GM18873 (cell line): ENCODE measurements at regions not wholly inside any gene's neighbourhood (a gene's known extent, or its start where the extent isn't known, plus 50 kb on each side); places are given as distances from the start of the nearest gene placed in this dataset.

Experiments
- ATAC-seq: cut with Tn5 transposase; IDR thresholded peaks from one replicate; pipeline ENCODE4 v1.9.1; 2021; ENCODE audit warnings: mild to moderate bottlenecking, moderate library complexity, moderate number of reproducible peaks; ENCODE audit not compliant: unreplicated experiment, low FRiP score

GRCh38 chr21:32216293-32216692, 62.6 kb downstream of the MIS18A start:
- ATAC-seq = no peak

GRCh38 chr21:32215306-32215685, 63.6 kb downstream of the MIS18A start:
- no peak for ATAC-seq

- ATAC-seq = no peak
These were observed 64.1 kb downstream of the MIS18A start for GRCh38 chr21:32214654-32215305.

- ATAC-seq = no peak
These were observed 66.7 kb downstream of the MIS18A start for GRCh38 chr21:32212116-32212515.

GRCh38 chr21:32211306-32211705, 67.5 kb downstream of the MIS18A start:
- no peak for ATAC-seq

GRCh38 chr21:32209580-32209979, 69.3 kb downstream of the MIS18A start:
- ATAC-seq = no peak

- no peak for ATAC-seq
These were observed 71.5 kb downstream of the MIS18A start for GRCh38 chr21:32207406-32207716.

- ATAC-seq = no peak
These were observed 72.0 kb downstream of the MIS18A start for GRCh38 chr21:32206631-32207405.

- ATAC-seq = no peak
These were observed 74.9 kb downstream of the MIS18A start for GRCh38 chr21:32203877-32204480.

- no peak for ATAC-seq
These were observed 78.8 kb downstream of the MIS18A start for GRCh38 chr21:32200029-32200428.

GRCh38 chr21:32198384-32198783, 80.5 kb downstream of the MIS18A start:
- no peak for ATAC-seq

- ATAC-seq = no peak
These were observed 81.0 kb downstream of the MIS18A start for GRCh38 chr21:32197896-32198295.

GRCh38 chr21:32196001-32196400, 82.8 kb downstream of the MIS18A start:
- ATAC-seq = no peak

GRCh38 chr21:32193098-32193465, 85.8 kb downstream of the MIS18A start:
- ATAC-seq = no peak

GRCh38 chr21:32192291-32193097, 86.4 kb downstream of the MIS18A start:
- no peak for ATAC-seq

GRCh38 chr21:32190493-32191144, 88.2 kb downstream of the MIS18A start:
- ATAC-seq = peak; percentile 44

GRCh38 chr21:32189688-32190483, 89.0 kb downstream of the MIS18A start:
- ATAC-seq = no peak

- no peak for ATAC-seq
These were observed 92.0 kb downstream of the MIS18A start for GRCh38 chr21:32186804-32187203.

- ATAC-seq = no peak
These were observed 93.1 kb downstream of the MIS18A start for GRCh38 chr21:32185726-32186125.

GRCh38 chr21:32185103-32185502, 93.7 kb downstream of the MIS18A start:
- ATAC-seq = no peak
